OCI-LY1 (cell line): ENCODE measurements at regions not wholly inside any gene's neighbourhood (a gene's known extent, or its start where the extent isn't known, plus 50 kb on each side); places are given as distances from the start of the nearest gene placed in this dataset.

Source experiments
- H2AFZ ChIP-seq: fragments of 200-600 bp; sonication (generic), shearing (Covaris generic); 2 replicates; pipeline ENCODE4 v1.6.0; 2014; ENCODE audit warnings: antibody characterized with exemption, mild to moderate bottlenecking, low read length
- H3F3A ChIP-seq: fragments of 200-600 bp; sonication (generic), shearing (Covaris generic); 2 replicates; pipeline ENCODE4 v1.6.0; 2014; ENCODE audit warnings: mild to moderate bottlenecking, antibody characterized with exemption, low read length, moderate library complexity; ENCODE audit not compliant: insufficient read depth
- H3K27ac ChIP-seq: fragments of 200-600 bp; sonication (generic); 2 replicates; pipeline ENCODE4 v1.5.1; 2014; ENCODE audit warnings: low read length, mixed run types, mild to moderate bottlenecking, low read depth; ENCODE audit not compliant: poor library complexity, severe bottlenecking
- H3K27me3 ChIP-seq: fragments of 200-600 bp; sonication (generic); 2 replicates; pipeline ENCODE4 v1.6.0; 2014; ENCODE audit warnings: antibody characterized with exemption, mild to moderate bottlenecking, low read length, moderate library complexity; ENCODE audit not compliant: insufficient read depth
- H3K36me3 ChIP-seq: fragments of 200-600 bp; sonication (generic); 2 replicates; pipeline ENCODE4 v1.6.1; 2014; ENCODE audit warnings: mild to moderate bottlenecking, antibody characterized with exemption, low read length, moderate library complexity, mixed read lengths; ENCODE audit not compliant: insufficient read depth
- H3K4me1 ChIP-seq: fragments of 200-600 bp; sonication (generic); 2 replicates; pipeline ENCODE4 v1.5.1; 2014; ENCODE audit warnings: mild to moderate bottlenecking, low read length, moderate library complexity; ENCODE audit not compliant: insufficient read depth, severe bottlenecking
- H3K4me2 ChIP-seq: fragments of 200-600 bp; sonication (generic), shearing (Covaris generic); 2 replicates; pipeline ENCODE4 v1.6.1; 2014; ENCODE audit warnings: low read length
- H3K4me3 ChIP-seq: fragments of 200-600 bp; sonication (generic); 2 replicates; pipeline ENCODE4 v1.5.1; 2014; ENCODE audit warnings: low read length, low read depth, mild to moderate bottlenecking, mixed read lengths; ENCODE audit not compliant: poor library complexity, severe bottlenecking
- H3K79me2 ChIP-seq: fragments of 200-600 bp; shearing (Covaris generic); 2 replicates; pipeline ENCODE4 v1.6.1; 2016; ENCODE audit warnings: mixed run types, low read length, mixed read lengths; ENCODE audit not compliant: insufficient read depth
- H3K9ac ChIP-seq: fragments of 200-600 bp; sonication (generic), shearing (Covaris generic); 2 replicates; pipeline ENCODE4 v1.6.1; 2014; ENCODE audit warnings: mild to moderate bottlenecking, low read length, mixed read lengths
- H3K9me2 ChIP-seq: fragments of 200-600 bp; sonication (generic), shearing (Covaris generic); 2 replicates; pipeline ENCODE4 v1.6.1; 2014; ENCODE audit warnings: low read depth, mild to moderate bottlenecking, low read length, mixed read lengths
- H3K9me3 ChIP-seq: fragments of 200-600 bp; shearing (Covaris generic); 2 replicates; pipeline ENCODE4 v1.6.1; 2014; ENCODE audit warnings: low read length, mixed read lengths
- H4K20me1 ChIP-seq: fragments of 200-600 bp; sonication (generic), shearing (Covaris generic); 2 replicates; pipeline ENCODE4 v1.6.0; 2016; ENCODE audit warnings: mild to moderate bottlenecking, low read length; ENCODE audit not compliant: insufficient read depth
- CTCF ChIP-seq: fragments of 200-600 bp; sonication (generic), shearing (Covaris generic); IDR thresholded peaks from 2 replicates; pipeline ENCODE4 v1.5.1; 2017; ENCODE audit warnings: mild to moderate bottlenecking, antibody characterized with exemption, low read length, moderate library complexity, mixed read lengths

GRCh38 chr3:141436180-141436579, 50.6 kb upstream of the RASA2 start:
- Histone ChIP-seq H3F3A (no peaks in the 10 kb centered on the region), H3K9ac (no peak overlapping the region), H3K4me1 (peaks cover 5% of the 10 kb centered on the region)

More at GRCh38 chr3:141436180-141436579, 50.6 kb upstream of the RASA2 start:
- H2AFZ ChIP-seq: no peak overlapping the region
- no peak overlapping the region for H3K4me2 ChIP-seq
- H3K27ac ChIP-seq: no peak overlapping the region
- no peaks in the 10 kb centered on the region for H4K20me1 ChIP-seq
- H3K4me3 ChIP-seq: no peak overlapping the region
- no peaks in the 10 kb centered on the region for H3K9me2 ChIP-seq
- no peaks in the 10 kb centered on the region for H3K27me3 ChIP-seq
- H3K36me3 ChIP-seq: peaks cover 3% of the 10 kb centered on the region; the same call in 1 of the 2 replicates
- no peak for TF ChIP-seq CTCF
- H3K79me2 ChIP-seq: no peaks in the 10 kb centered on the region
- no peaks in the 10 kb centered on the region for H3K9me3 ChIP-seq
